Kidney epithelial cell (primary cell): ENCODE measurements at regions not wholly inside any gene's neighbourhood (a gene's known extent, or its start where the extent isn't known, plus 50 kb on each side); places are given as distances from the start of the nearest gene placed in this dataset.

Source experiments
- DNase-seq: peaks from one replicate; pipeline ENCODE4 v3.0.0-alpha.2; 2010; ENCODE audit warnings: low read depth
- H3K27me3 ChIP-seq: 2 replicates; pipeline ENCODE4 v1.6.0; 2011; ENCODE audit warnings: low read length; ENCODE audit not compliant: control insufficient read depth, insufficient read depth
- H3K36me3 ChIP-seq: 2 replicates; pipeline ENCODE4 v1.5.1; 2011; ENCODE audit warnings: low read length; ENCODE audit not compliant: control insufficient read depth, insufficient read depth
- H3K4me3 ChIP-seq: 2 replicates; pipeline ENCODE4 v1.5.1; 2011; ENCODE audit warnings: low read depth, mild to moderate bottlenecking, control low read depth, low read length
- TF ChIP-seq, protein P1 (sequence below): IDR thresholded peaks from 2 replicates; pipeline ENCODE4 v1.5.1; 2011; ENCODE audit warnings: mild to moderate bottlenecking, moderate library complexity, low read length, control low read depth, inconsistent platforms; ENCODE audit not compliant: insufficient read depth, poor library complexity, severe bottlenecking

DNA sequence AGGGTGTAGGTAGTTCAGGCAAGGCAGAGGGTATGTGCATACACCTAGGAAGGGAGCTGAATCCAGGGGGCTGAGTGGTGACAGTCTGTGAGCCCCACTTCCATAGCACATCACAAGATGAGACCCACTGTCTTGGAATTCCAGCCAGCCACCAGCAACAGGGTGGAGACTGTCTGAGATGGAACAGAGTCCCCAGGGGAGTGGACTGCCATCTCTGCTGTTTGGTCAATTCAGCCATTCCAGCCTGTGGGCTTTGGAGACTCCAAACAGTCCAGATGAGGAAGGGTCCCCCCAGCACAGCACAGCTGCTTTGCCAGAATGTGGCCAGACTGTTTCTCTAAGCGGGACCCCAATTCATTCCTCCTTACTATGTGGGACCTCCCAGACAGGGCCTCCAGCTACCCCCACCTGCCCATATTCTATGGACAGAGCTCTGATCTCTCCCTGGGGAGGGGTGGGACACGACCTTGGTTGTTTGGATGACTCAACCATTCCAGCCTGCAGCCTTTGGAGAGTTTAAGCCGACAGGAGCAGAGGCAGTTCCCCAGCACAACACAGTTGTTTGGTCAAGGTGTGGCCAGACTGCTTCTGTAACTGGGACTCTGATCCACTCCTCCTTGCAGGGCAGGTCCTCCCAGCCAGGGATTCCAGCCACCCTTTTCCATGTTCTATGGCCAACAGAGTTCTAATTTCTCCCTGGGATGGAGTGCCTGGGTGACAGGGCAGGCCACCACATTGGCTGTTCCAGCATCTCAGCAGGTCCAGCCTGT, 178.0 kb downstream of the RND3 start:
- H3K36me3 ChIP-seq, result no peaks in the 10 kb centered on the region
- no peaks in the 10 kb centered on the region for H3K27me3 ChIP-seq
- TF ChIP-seq, protein P1, sequence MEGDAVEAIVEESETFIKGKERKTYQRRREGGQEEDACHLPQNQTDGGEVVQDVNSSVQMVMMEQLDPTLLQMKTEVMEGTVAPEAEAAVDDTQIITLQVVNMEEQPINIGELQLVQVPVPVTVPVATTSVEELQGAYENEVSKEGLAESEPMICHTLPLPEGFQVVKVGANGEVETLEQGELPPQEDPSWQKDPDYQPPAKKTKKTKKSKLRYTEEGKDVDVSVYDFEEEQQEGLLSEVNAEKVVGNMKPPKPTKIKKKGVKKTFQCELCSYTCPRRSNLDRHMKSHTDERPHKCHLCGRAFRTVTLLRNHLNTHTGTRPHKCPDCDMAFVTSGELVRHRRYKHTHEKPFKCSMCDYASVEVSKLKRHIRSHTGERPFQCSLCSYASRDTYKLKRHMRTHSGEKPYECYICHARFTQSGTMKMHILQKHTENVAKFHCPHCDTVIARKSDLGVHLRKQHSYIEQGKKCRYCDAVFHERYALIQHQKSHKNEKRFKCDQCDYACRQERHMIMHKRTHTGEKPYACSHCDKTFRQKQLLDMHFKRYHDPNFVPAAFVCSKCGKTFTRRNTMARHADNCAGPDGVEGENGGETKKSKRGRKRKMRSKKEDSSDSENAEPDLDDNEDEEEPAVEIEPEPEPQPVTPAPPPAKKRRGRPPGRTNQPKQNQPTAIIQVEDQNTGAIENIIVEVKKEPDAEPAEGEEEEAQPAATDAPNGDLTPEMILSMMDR, result no peak
- H3K4me3 ChIP-seq, result no peak overlapping the region
- no peak for DNase-seq

DNA sequence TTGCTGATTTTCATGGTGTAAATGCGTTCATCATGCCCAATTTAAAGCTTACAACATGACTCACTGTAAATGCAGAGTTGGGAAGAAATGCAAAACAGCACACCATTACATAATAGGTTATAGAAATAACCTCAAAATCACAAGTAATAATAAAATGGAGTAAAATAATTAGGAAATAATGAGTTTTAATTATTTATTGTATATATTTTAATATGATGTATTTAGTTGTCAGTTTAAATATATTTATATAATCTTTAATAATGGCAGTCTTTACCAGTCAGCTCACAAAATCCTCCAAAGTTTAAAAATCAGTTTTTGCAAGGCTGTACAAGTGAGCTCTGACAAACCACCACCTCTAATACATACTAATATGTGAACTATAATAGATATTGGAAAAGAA, 180.2 kb downstream of the RND3 start:
- Histone ChIP-seq H3K36me3 (no peaks in the 10 kb centered on the region), H3K4me3 (no peak overlapping the region), H3K27me3 (no peaks in the 10 kb centered on the region)
- DNase-seq, result no peak
- TF ChIP-seq, protein P1, result no peak

DNA sequence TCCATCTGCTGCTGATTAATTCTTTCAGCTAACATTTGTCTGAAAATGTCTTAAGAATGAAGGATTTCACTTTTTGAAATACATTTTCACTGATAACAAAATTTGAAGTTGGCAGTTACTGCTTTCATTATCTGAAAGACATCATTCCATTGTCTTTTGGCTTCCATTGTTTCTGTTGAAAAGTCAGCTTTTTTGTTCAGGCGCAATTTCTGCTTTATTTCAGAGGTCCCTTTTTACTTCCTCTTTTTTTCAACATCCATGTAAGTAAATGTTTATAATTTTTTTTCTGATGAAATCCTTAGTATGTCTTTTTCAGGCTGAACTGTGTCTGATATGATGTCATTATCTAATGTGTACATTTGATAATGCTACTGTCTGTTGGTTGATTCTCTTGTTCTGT, 184.2 kb downstream of the RND3 start:
- TF ChIP-seq, protein P1, result no peak
- no peak overlapping the region for H3K4me3 ChIP-seq
- H3K27me3 ChIP-seq, result no peaks in the 10 kb centered on the region
- H3K36me3 ChIP-seq, result no peaks in the 10 kb centered on the region
- DNase-seq, result no peak

DNA sequence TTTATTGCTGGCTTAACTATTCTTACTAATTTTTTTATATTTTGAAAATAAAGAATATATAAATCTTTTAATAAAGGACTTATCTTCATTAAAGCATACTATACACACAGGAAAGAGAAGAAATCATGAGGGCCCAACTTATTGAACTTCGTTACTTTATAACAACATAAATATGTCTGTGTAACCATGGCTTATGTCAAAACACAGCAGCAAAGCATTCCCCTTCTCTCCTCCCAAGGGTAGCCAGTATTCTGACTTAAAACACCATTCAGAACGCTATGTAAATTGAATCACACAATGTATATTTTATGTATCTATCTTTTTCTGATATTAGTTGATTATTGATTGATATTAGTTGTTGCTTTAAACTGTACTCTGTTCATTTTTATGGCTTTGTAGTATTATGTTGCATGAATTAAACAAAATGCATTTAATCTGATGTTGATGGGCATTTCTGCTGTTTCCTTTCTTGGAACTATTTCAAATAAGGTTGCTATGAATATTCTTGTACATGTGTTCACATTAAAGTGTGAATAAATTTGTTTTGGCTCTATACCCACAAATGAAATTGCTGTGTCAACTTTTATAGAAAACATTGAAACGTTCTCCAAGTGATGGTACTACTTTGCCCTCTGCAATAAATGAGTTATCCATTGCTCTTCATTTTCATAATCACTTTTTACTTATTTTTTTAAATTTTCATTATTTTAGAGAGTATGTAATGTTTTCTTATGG, 188.7 kb downstream of the RND3 start:
- no peak for DNase-seq
- H3K4me3 ChIP-seq, result no peak overlapping the region
- no peaks in the 10 kb centered on the region for H3K36me3 ChIP-seq
- H3K27me3 ChIP-seq, result no peaks in the 10 kb centered on the region
- TF ChIP-seq, protein P1, result no peak

DNA sequence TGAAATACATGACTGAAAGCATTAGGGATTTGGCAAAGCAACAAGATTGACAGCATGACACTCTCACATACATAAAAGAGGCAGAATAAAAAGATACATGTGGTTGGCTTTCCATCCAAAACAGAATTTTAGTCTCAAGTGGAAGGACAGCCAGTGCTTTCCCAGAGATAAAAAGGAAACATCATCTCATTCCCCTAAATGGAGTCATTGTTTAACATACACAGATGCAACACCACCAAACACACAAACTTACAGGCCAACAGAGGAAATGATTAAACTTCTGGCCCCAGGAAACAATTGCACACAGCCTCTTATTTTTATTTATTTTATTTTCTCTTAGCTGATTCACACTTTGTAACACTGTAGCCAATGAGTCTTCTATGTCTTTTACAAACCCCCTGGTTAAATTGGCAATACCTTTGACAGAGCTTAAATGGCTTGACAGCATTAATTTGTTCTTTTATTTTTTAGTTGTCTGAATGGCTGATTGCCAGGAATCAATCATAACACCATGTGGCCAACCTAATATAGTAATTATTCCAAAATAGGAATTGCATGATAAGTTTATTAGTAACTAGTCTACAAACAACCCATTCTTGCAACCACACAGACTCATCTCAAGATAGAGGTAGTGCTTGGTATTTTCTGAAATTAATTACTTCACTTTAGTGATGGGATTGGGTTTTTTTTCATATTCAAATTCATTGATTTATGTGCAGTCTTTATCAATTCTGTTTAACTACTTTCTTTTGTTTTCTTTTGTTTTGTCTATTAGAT, 190.5 kb downstream of the RND3 start:
- TF ChIP-seq, protein P1, result no peak
- H3K27me3 ChIP-seq, result no peaks in the 10 kb centered on the region
- H3K4me3 ChIP-seq, result no peak overlapping the region
- no peak for DNase-seq
- H3K36me3 ChIP-seq, result no peaks in the 10 kb centered on the region
